H9 (cell line): ENCODE measurements at regions not wholly inside any gene's neighbourhood (a gene's known extent, or its start where the extent isn't known, plus 50 kb on each side); places are given as distances from the start of the nearest gene placed in this dataset.
A peak's percentile ranks its signal among the peaks of the same experiment; 100 is the strongest.

Experiments used
- DNase-seq: peaks from one replicate; pipeline ENCODE4 v3.0.0-alpha.2; 2017
- H2AFZ ChIP-seq: one replicate; pipeline ENCODE4 v1.6.1; 2013; ENCODE audit warnings: mild to moderate bottlenecking, low read length, control low read depth, moderate library complexity
- H2AK5ac ChIP-seq: 2 replicates; pipeline ENCODE4 v1.6.1; 2013; ENCODE audit warnings: low read length, control low read depth, mixed read lengths; ENCODE audit not compliant: insufficient read length
- H2BK120ac ChIP-seq: one replicate; pipeline ENCODE4 v1.6.1; 2013; ENCODE audit warnings: low read depth, mild to moderate bottlenecking, low read length, control low read depth, inconsistent platforms; ENCODE audit not compliant: poor library complexity, severe bottlenecking
- H2BK12ac ChIP-seq: 2 replicates; pipeline ENCODE4 v1.6.1; 2013; ENCODE audit warnings: low read length, control low read depth, mixed read lengths, low read depth; ENCODE audit not compliant: insufficient read length
- H2BK15ac ChIP-seq: 2 replicates; pipeline ENCODE4 v1.6.1; 2013; ENCODE audit warnings: low read depth, low read length, control low read depth
- H2BK20ac ChIP-seq: one replicate; pipeline ENCODE4 v1.6.1; 2013; ENCODE audit warnings: low read depth, mild to moderate bottlenecking, low read length, control low read depth, inconsistent platforms; ENCODE audit not compliant: poor library complexity, severe bottlenecking
- H2BK5ac ChIP-seq: 2 replicates; pipeline ENCODE4 v1.6.1; 2013; ENCODE audit warnings: low read length, control low read depth, mixed read lengths; ENCODE audit not compliant: insufficient read length
- H3K14ac ChIP-seq: 2 replicates; pipeline ENCODE4 v1.6.1; 2013; ENCODE audit warnings: low read length, control low read depth; ENCODE audit not compliant: insufficient read depth
- H3K18ac ChIP-seq: 2 replicates; pipeline ENCODE4 v1.6.1; 2013; ENCODE audit warnings: low read depth, mild to moderate bottlenecking, mixed read lengths, low read length, control low read depth; ENCODE audit not compliant: insufficient read length
- H3K23ac ChIP-seq: 2 replicates; pipeline ENCODE4 v1.6.1; 2013; ENCODE audit warnings: low read length, control low read depth, mixed read lengths, low read depth; ENCODE audit not compliant: insufficient read length
- H3K23me2 ChIP-seq: 2 replicates; pipeline ENCODE4 v1.6.1; 2013; ENCODE audit warnings: low read depth, mild to moderate bottlenecking, mixed read lengths, low read length, control low read depth; ENCODE audit not compliant: insufficient read length, poor library complexity, severe bottlenecking
- H3K27ac ChIP-seq: 2 replicates; pipeline ENCODE4 v1.5.1; 2013; ENCODE audit warnings: low read length, control low read depth, mixed read lengths, low read depth; ENCODE audit not compliant: insufficient read length
- H3K27me3 ChIP-seq: 2 replicates; pipeline ENCODE4 v1.6.1; 2013; ENCODE audit warnings: low read length, control low read depth, inconsistent platforms; ENCODE audit not compliant: insufficient read depth
- H3K4ac ChIP-seq: 2 replicates; pipeline ENCODE4 v1.6.1; 2013; ENCODE audit warnings: low read depth, mild to moderate bottlenecking, control low read depth, inconsistent platforms, low read length, moderate library complexity
- H3K4me1 ChIP-seq: 2 replicates; pipeline ENCODE4 v1.6.1; 2013; ENCODE audit warnings: low read length, control low read depth, inconsistent platforms; ENCODE audit not compliant: insufficient read depth
- H3K4me2 ChIP-seq: 2 replicates; pipeline ENCODE4 v1.6.1; 2013; ENCODE audit warnings: low read length, control low read depth, mixed read lengths; ENCODE audit not compliant: insufficient read length, insufficient read depth
- H3K56ac ChIP-seq: 2 replicates; pipeline ENCODE4 v1.6.1; 2013; ENCODE audit warnings: low read depth, mild to moderate bottlenecking, mixed read lengths, low read length, control low read depth; ENCODE audit not compliant: insufficient read length
- H3K79me1 ChIP-seq: 2 replicates; pipeline ENCODE4 v1.6.1; 2013; ENCODE audit warnings: low read depth, mild to moderate bottlenecking, moderate library complexity, low read length, control low read depth, inconsistent platforms; ENCODE audit not compliant: insufficient read depth, poor library complexity, severe bottlenecking
- H3K79me2 ChIP-seq: 2 replicates; pipeline ENCODE4 v1.6.1; 2013; ENCODE audit warnings: low read length, control low read depth, inconsistent platforms; ENCODE audit not compliant: insufficient read depth
- H3K9ac ChIP-seq: 2 replicates; pipeline ENCODE4 v1.6.1; 2013; ENCODE audit warnings: low read length, control low read depth, mixed read lengths; ENCODE audit not compliant: insufficient read length; ENCODE audit errors: extremely low read depth
- H3K9me3 ChIP-seq: one replicate; pipeline ENCODE4 v1.6.1; 2013; ENCODE audit warnings: low read depth, low read length, inconsistent platforms; ENCODE audit not compliant: control insufficient read depth
- H3T11ph ChIP-seq: one replicate; pipeline ENCODE4 v1.6.1; 2013; ENCODE audit warnings: mild to moderate bottlenecking, low read length, control low read depth, inconsistent platforms
- H4K20me1 ChIP-seq: one replicate; pipeline ENCODE4 v1.6.1; 2013; ENCODE audit not compliant: control insufficient read depth, insufficient read length, insufficient read depth
- H4K5ac ChIP-seq: 2 replicates; pipeline ENCODE4 v1.6.1; 2013; ENCODE audit warnings: low read depth, mild to moderate bottlenecking, mixed read lengths, low read length, control low read depth; ENCODE audit not compliant: insufficient read length
- H4K8ac ChIP-seq: replicated peaks from 2 replicates; pipeline ENCODE4 v1.6.1; 2013; ENCODE audit warnings: low read length, control low read depth, mixed read lengths, low read depth; ENCODE audit not compliant: insufficient read length
- H4K91ac ChIP-seq: 2 replicates; pipeline ENCODE4 v1.6.1; 2013; ENCODE audit warnings: low read depth, mild to moderate bottlenecking, moderate library complexity, mixed read lengths, low read length, control low read depth; ENCODE audit not compliant: insufficient read length
- H3K27ac Mint-ChIP-seq, 3 experiments: 2 replicates in 2 of 3; 3 replicates in 1 of 3; pipeline ENCODE4 v1.8.0; 2020 to 2021; ENCODE audit warnings: mixed read lengths in 3 of 3, mild to moderate bottlenecking in 1 of 3, moderate library complexity in 1 of 3
- H3K27me3 Mint-ChIP-seq: 2 replicates; pipeline ENCODE4 v1.8.0; 2021; ENCODE audit warnings: low read depth, mild to moderate bottlenecking, moderate library complexity, mixed read lengths
- H3K36me3 Mint-ChIP-seq, 3 experiments: 2 replicates in 2 of 3; 3 replicates in 1 of 3; pipeline ENCODE4 v1.8.0; 2020 to 2021; ENCODE audit warnings: low read depth in 3 of 3, mixed read lengths in 3 of 3; ENCODE audit not compliant: insufficient read depth in 1 of 3
- H3K4me1 Mint-ChIP-seq, 2 experiments: 2 replicates each; pipeline ENCODE4 v1.8.0; 2020; ENCODE audit warnings: mixed read lengths in 2 of 2
- H3K4me3 Mint-ChIP-seq, 2 experiments: 2 replicates in 1 of 2; 3 replicates in 1 of 2; pipeline ENCODE4 v1.8.0; 2020 to 2021; ENCODE audit warnings: mild to moderate bottlenecking in 2 of 2, mixed read lengths in 2 of 2, moderate library complexity in 1 of 2
- H3K9me3 Mint-ChIP-seq, 2 experiments: 2 replicates in 1 of 2; 3 replicates in 1 of 2; pipeline ENCODE4 v1.8.0; 2020; ENCODE audit warnings: mild to moderate bottlenecking in 2 of 2, mixed read lengths in 2 of 2, moderate library complexity in 1 of 2
- CTCF ChIP-seq: fragments of 200-600 bp; sonication (generic); conservative IDR thresholded peaks from 3 replicates; pipeline ENCODE4 v1.8.0; 2021; ENCODE audit warnings: antibody characterized with exemption, mild to moderate bottlenecking
- WGBS: extraction: QIAGEN DNeasy Blood & Tissue Kit; methylation state at CpG from one replicate; pipeline ENCODE4 v1.1.7; 2013; ENCODE audit warnings: missing lambda C conversion rate, low lambda C conversion rate, mixed read lengths; ENCODE audit not compliant: insufficient read length; ENCODE audit errors: extremely low coverage; 5-methylcytosine and 5-hydroxymethylcytosine counted together

- Histone ChIP-seq H2AFZ (no peak overlapping the region), H2AK5ac (no peak overlapping the region), H2BK120ac (no peak overlapping the region), H3K27ac (no peak overlapping the region), H3K23me2 (no peaks in the 10 kb centered on the region), H3K4me1 (no peaks in the 10 kb centered on the region; the same call in 1 of the 2 replicates), H4K5ac (no peak overlapping the region), H3K18ac (no peak overlapping the region), H3K79me2 (no peaks in the 10 kb centered on the region), H4K91ac (no peak overlapping the region), H3K23ac (no peak overlapping the region), H3T11ph (no peak overlapping the region), H4K8ac (no peak overlapping the region), H3K4me2 (no peak overlapping the region), H4K20me1 (no peaks in the 10 kb centered on the region), H3K9ac (no peak overlapping the region), H2BK5ac (no peak overlapping the region), H3K56ac (no peak overlapping the region), H3K4ac (no peak overlapping the region), H2BK15ac (no peak overlapping the region), H2BK12ac (no peak overlapping the region), H3K9me3 (no peaks in the 10 kb centered on the region), H3K27me3 (no peaks in the 10 kb centered on the region), H2BK20ac (no peak overlapping the region), H3K79me1 (no peaks in the 10 kb centered on the region), H3K14ac (no peak overlapping the region)
- no peaks in the 10 kb centered on the region for H3K36me3 Mint-ChIP-seq
- peaks cover 12 to 14% of the 10 kb centered on the region in 2 experiments for H3K4me1 Mint-ChIP-seq
- H3K4me3 Mint-ChIP-seq = no peak overlapping the region
- no peak for TF ChIP-seq CTCF
- WGBS = no CpG with 5 or more reads among the region's 7 CpGs
- H3K27ac Mint-ChIP-seq = peak overlapping the region in 1 of 3 experiments; percentile 36; a peak in 2 of 7 replicates
- no peak for DNase-seq
- H3K9me3 Mint-ChIP-seq = no peaks in the 10 kb centered on the region; a peak in 2 of 5 replicates
- peaks cover 6% of the 10 kb centered on the region for H3K27me3 Mint-ChIP-seq
These were observed 285.7 kb downstream of the RPS24 start for GRCh38 chr10:78319371-78319770.
